CD8-positive, alpha-beta memory T cell (primary cell): ENCODE measurements at regions not wholly inside any gene's neighbourhood (a gene's known extent, or its start where the extent isn't known, plus 50 kb on each side); places are given as distances from the start of the nearest gene placed in this dataset.

Experiments used
- CTCF ChIA-PET: fragments of 350-600 bp; sonication (Branson Sonifier 250); formaldehyde crosslinking; loops from one replicate; lab custom pipeline; 2021; ENCODE audit warnings: antibody characterized with exemption; lab: Charles Lee
- POLR2A ChIA-PET: fragments of 350-600 bp; sonication (Branson Sonifier 250); formaldehyde crosslinking; loops from one replicate; lab custom pipeline; 2021; ENCODE audit warnings: antibody characterized with exemption; lab: Charles Lee
- DNase-seq, 5 donors: peaks; one replicate each; pipeline versions ENCODE4 v3.0.0 to v3.0.0-alpha.2; 2020 to 2022; ENCODE audit warnings: mixed read lengths in 1 of 5
- H3K27ac ChIP-seq: one replicate; pipeline ENCODE4 v1.7.0; 2013; ENCODE audit warnings: low read depth, mild to moderate bottlenecking, low read length, moderate library complexity
- H3K27me3 ChIP-seq: 2 replicates; pipeline ENCODE4 v1.7.0; 2013; ENCODE audit warnings: low read length, mild to moderate bottlenecking; ENCODE audit not compliant: insufficient read depth, poor library complexity, severe bottlenecking
- H3K36me3 ChIP-seq: 2 replicates; pipeline ENCODE4 v1.7.0; 2013; ENCODE audit warnings: mild to moderate bottlenecking, low read length, moderate library complexity; ENCODE audit not compliant: insufficient read depth
- H3K4me1 ChIP-seq: 2 replicates; pipeline ENCODE4 v1.7.0; 2013; ENCODE audit warnings: mild to moderate bottlenecking, low read length, moderate library complexity; ENCODE audit not compliant: insufficient read depth
- H3K4me3 ChIP-seq: 2 replicates; pipeline ENCODE4 v1.7.0; 2013; ENCODE audit warnings: mild to moderate bottlenecking, low read length
- H3K9me3 ChIP-seq: 2 replicates; pipeline ENCODE4 v1.7.0; 2013; ENCODE audit warnings: mild to moderate bottlenecking, low read length
- H3K27ac Mint-ChIP-seq, 8 donors: one replicate each; pipeline ENCODE4 v1.8.0; 2020 to 2021; ENCODE audit warnings: mixed read lengths in 8 of 8, mild to moderate bottlenecking in 6 of 8, inconsistent platforms in 3 of 8, moderate library complexity in 3 of 8
- H3K27me3 Mint-ChIP-seq, 2 donors: one replicate each; pipeline ENCODE4 v1.8.0; 2020 to 2021; ENCODE audit warnings: mixed read lengths in 2 of 2, mild to moderate bottlenecking in 1 of 2, moderate library complexity in 1 of 2
- H3K36me3 Mint-ChIP-seq, 3 donors: one replicate each; pipeline ENCODE4 v1.8.0; 2020 to 2021; ENCODE audit warnings: mixed read lengths in 3 of 3, inconsistent platforms in 1 of 3, mild to moderate bottlenecking in 1 of 3
- H3K4me1 Mint-ChIP-seq, 3 donors: one replicate each; pipeline ENCODE4 v1.8.0; 2020 to 2021; ENCODE audit warnings: mixed read lengths in 3 of 3, inconsistent platforms in 1 of 3, mild to moderate bottlenecking in 1 of 3
- H3K4me3 Mint-ChIP-seq, 7 donors: one replicate each; pipeline ENCODE4 v1.8.0; 2020 to 2021; ENCODE audit warnings: mixed read lengths in 7 of 7, mild to moderate bottlenecking in 6 of 7, moderate library complexity in 4 of 7, inconsistent platforms in 2 of 7
- H3K9me3 Mint-ChIP-seq, 5 donors: one replicate each; pipeline ENCODE4 v1.8.0; 2020 to 2022; ENCODE audit warnings: mixed read lengths in 5 of 5, mild to moderate bottlenecking in 3 of 5, moderate library complexity in 2 of 5, inconsistent platforms in 1 of 5

- H3K4me1 ChIP-seq = no peaks in the 10 kb centered on the region
- Mint-ChIP-seq H3K27ac (peak overlapping the region in 1 of 8 donors; percentile 2), H3K36me3 (no peaks in the 10 kb centered on the region), H3K4me1 (no peaks in the 10 kb centered on the region), H3K4me3 (no peak overlapping the region), H3K9me3 (peaks cover 0 to 4% (median 0%) of the 10 kb centered on the region in 5 donors), H3K27me3 (peaks cover 14 to 32% of the 10 kb centered on the region in 2 donors)
- DNase-seq = no peak
- POLR2A ChIA-PET = no interaction called here
- no peak overlapping the region for H3K4me3 ChIP-seq
- H3K9me3 ChIP-seq = no peaks in the 10 kb centered on the region
- H3K27ac ChIP-seq = no peak overlapping the region
- no peaks in the 10 kb centered on the region for H3K36me3 ChIP-seq
- H3K27me3 ChIP-seq = no peaks in the 10 kb centered on the region
- CTCF ChIA-PET = no interaction called here
These were observed 149.3 kb downstream of the ATP23 start for GRCh38 chr12:58090685-58091084.

- H3K36me3 ChIP-seq = no peaks in the 10 kb centered on the region
- H3K9me3 Mint-ChIP-seq = peaks cover 0 to 2% (median 0%) of the 10 kb centered on the region in 5 donors
- no peak overlapping the region for H3K4me3 Mint-ChIP-seq
- H3K4me3 ChIP-seq = no peak overlapping the region
- POLR2A ChIA-PET = no interaction called here
- H3K9me3 ChIP-seq = no peaks in the 10 kb centered on the region
- no peak overlapping the region for H3K27ac ChIP-seq
- H3K36me3 Mint-ChIP-seq = no peaks in the 10 kb centered on the region
- no peaks in the 10 kb centered on the region for H3K27me3 ChIP-seq
- no peaks in the 10 kb centered on the region for H3K4me1 Mint-ChIP-seq
- no peaks in the 10 kb centered on the region for H3K4me1 ChIP-seq
- DNase-seq = no peak
- CTCF ChIA-PET = no interaction called here
- no peak overlapping the region for H3K27ac Mint-ChIP-seq
- H3K27me3 Mint-ChIP-seq = peaks cover 9 to 22% of the 10 kb centered on the region in 2 donors
These were observed 153.6 kb downstream of the ATP23 start for GRCh38 chr12:58095002-58095401.

GRCh38 chr12:58097741-58098140 is 156.4 kb downstream of the ATP23 start:
- Histone ChIP-seq H3K4me3 (no peak overlapping the region), H3K36me3 (no peaks in the 10 kb centered on the region), H3K27me3 (no peaks in the 10 kb centered on the region), H3K4me1 (no peaks in the 10 kb centered on the region), H3K27ac (no peak overlapping the region), H3K9me3 (no peaks in the 10 kb centered on the region)
- H3K27ac Mint-ChIP-seq = no peak overlapping the region
- DNase-seq = no peak
- no peaks in the 10 kb centered on the region for H3K36me3 Mint-ChIP-seq
- ChIA-PET CTCF (no interaction called here), POLR2A (no interaction called here)
- no peak overlapping the region for H3K4me3 Mint-ChIP-seq
- H3K4me1 Mint-ChIP-seq = no peaks in the 10 kb centered on the region
- H3K27me3 Mint-ChIP-seq = peaks cover 16 to 21% of the 10 kb centered on the region in 2 donors
- peaks cover 0 to 5% (median 3%) of the 10 kb centered on the region in 5 donors for H3K9me3 Mint-ChIP-seq

- Histone ChIP-seq H3K36me3 (no peaks in the 10 kb centered on the region), H3K27me3 (no peaks in the 10 kb centered on the region), H3K4me3 (no peak overlapping the region), H3K4me1 (no peaks in the 10 kb centered on the region), H3K9me3 (no peaks in the 10 kb centered on the region), H3K27ac (no peak overlapping the region)
- POLR2A ChIA-PET = no interaction called here
- CTCF ChIA-PET = no interaction called here
- Mint-ChIP-seq H3K4me1 (no peaks in the 10 kb centered on the region), H3K9me3 (peaks cover 0 to 5% (median 3%) of the 10 kb centered on the region in 5 donors), H3K27ac (no peak overlapping the region), H3K36me3 (no peaks in the 10 kb centered on the region), H3K27me3 (peaks cover 16 to 18% of the 10 kb centered on the region in 2 donors), H3K4me3 (no peak overlapping the region)
- DNase-seq = no peak
These were observed 158.1 kb downstream of the ATP23 start for GRCh38 chr12:58099476-58099875.

GRCh38 chr12:58104351-58104755 is 163.0 kb downstream of the ATP23 start:
- DNase-seq = no peak
- no peak overlapping the region for H3K4me3 Mint-ChIP-seq
- H3K4me1 Mint-ChIP-seq = no peaks in the 10 kb centered on the region
- no peaks in the 10 kb centered on the region for H3K9me3 ChIP-seq
- CTCF ChIA-PET = no interaction called here
- peaks cover 0 to 5% (median 3%) of the 10 kb centered on the region in 5 donors for H3K9me3 Mint-ChIP-seq
- no peaks in the 10 kb centered on the region for H3K27me3 ChIP-seq
- no peak overlapping the region for H3K27ac ChIP-seq
- no peaks in the 10 kb centered on the region for H3K4me1 ChIP-seq
- H3K27ac Mint-ChIP-seq = no peak overlapping the region
- POLR2A ChIA-PET = no interaction called here
- H3K4me3 ChIP-seq = no peak overlapping the region
- H3K36me3 Mint-ChIP-seq = no peaks in the 10 kb centered on the region
- no peaks in the 10 kb centered on the region for H3K36me3 ChIP-seq
- H3K27me3 Mint-ChIP-seq = peaks cover 11 to 12% of the 10 kb centered on the region in 2 donors

DNA sequence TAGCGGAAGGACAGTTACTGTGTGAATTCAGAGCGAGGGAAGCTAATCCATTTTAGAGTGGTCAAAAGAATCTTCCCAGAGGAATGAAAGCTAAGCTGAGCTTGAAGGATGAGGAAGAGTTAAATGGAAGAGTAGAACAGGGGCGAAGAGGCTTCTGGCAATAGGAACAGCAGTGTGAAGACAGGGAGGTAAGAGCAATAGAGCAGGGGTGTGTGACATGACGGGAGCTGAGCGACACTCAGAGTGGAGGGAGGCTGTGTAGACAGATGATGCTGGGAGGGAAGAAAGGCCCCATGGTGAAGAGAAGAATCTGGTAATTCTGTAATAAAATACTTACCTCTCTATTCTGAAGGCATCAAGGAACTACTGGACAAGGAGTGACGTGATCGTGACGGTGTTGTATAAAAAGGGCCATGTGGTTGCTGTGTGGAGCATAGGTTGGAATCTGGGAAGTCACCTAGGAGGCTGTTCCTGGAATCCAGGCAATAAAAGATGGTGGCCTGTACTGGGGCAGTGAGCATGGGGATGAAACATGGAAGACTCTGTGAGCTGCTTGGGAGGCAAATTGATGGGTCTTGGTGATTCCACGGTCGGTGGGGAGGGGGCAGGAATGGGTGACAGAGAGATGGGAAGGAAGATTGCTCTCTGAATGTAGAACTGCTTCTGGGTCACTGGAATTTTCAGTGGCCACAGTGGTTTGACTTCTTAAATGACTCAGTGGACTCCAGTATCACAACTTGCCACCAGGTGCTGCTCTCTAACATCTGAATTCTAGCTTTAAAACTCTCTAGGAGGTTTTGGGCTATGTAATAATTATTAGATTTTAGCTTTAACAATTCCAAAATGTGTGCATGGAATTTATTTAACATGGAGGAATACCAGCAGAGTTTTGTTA is 164.1 kb downstream of the ATP23 start:
- Histone ChIP-seq H3K36me3 (no peaks in the 10 kb centered on the region), H3K27ac (no peak overlapping the region), H3K4me3 (no peak overlapping the region), H3K4me1 (no peaks in the 10 kb centered on the region), H3K9me3 (no peaks in the 10 kb centered on the region), H3K27me3 (no peaks in the 10 kb centered on the region)
- no peak for DNase-seq
- Mint-ChIP-seq H3K27ac (no peak overlapping the region), H3K4me1 (no peaks in the 10 kb centered on the region), H3K36me3 (no peaks in the 10 kb centered on the region), H3K4me3 (no peak overlapping the region), H3K9me3 (peaks cover 0 to 5% (median 4%) of the 10 kb centered on the region in 5 donors), H3K27me3 (peaks cover 10 to 11% of the 10 kb centered on the region in 2 donors)
- ChIA-PET CTCF (no interaction called here), POLR2A (no interaction called here)

DNA sequence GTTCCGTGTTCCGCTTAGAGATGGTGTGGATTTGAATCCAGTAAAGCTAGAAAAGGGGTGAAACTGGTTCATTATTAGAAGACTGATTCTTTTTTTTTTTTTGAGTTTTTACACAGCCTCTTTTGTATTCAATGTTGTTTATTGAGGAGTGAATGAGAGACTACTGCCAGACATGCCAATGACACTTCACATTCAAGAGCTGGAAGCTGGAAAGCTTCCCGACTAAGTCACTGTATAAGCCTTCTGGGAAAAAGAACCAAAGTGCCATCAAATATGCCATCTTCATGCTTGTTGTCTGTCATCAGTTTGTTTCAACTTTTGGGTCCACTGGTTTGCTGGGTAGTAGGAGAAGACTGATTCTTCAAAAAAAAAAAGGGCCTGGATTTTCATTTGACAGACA is 164.8 kb downstream of the ATP23 start:
- POLR2A ChIA-PET = no interaction called here
- H3K27ac Mint-ChIP-seq = no peak overlapping the region
- CTCF ChIA-PET = no interaction called here
- H3K9me3 Mint-ChIP-seq = peaks cover 0 to 5% (median 4%) of the 10 kb centered on the region in 5 donors
- DNase-seq = no peak
- H3K27me3 ChIP-seq = no peaks in the 10 kb centered on the region
- H3K27me3 Mint-ChIP-seq = peaks cover 9 to 10% of the 10 kb centered on the region in 2 donors
- H3K36me3 Mint-ChIP-seq = no peaks in the 10 kb centered on the region
- H3K4me3 Mint-ChIP-seq = no peak overlapping the region
- no peaks in the 10 kb centered on the region for H3K4me1 ChIP-seq
- H3K9me3 ChIP-seq = no peaks in the 10 kb centered on the region
- H3K4me3 ChIP-seq = no peak overlapping the region
- H3K36me3 ChIP-seq = no peaks in the 10 kb centered on the region
- H3K4me1 Mint-ChIP-seq = no peaks in the 10 kb centered on the region
- H3K27ac ChIP-seq = no peak overlapping the region

DNA sequence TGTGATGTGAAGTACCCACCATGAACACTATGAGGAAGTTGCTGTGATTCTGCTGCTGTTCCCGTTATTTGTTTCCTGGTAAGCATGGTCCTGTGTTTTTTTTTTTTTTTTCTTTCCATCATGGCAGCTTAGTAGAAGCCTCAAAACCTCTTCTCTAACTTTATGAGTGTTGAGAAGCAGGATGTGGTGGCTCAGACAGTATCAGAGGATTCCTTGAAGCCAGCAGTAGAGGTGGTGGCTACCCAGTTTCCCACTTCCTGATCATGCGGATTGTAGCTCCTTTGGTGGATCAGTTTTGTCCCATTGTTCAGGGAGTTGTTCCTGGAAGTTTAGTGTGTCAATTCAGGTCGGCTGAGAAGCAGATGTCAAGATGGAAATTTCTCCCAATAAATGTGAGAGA is 175.8 kb downstream of the ATP23 start:
- Histone ChIP-seq H3K36me3 (no peaks in the 10 kb centered on the region), H3K9me3 (no peaks in the 10 kb centered on the region), H3K4me3 (no peak overlapping the region), H3K27ac (no peak overlapping the region), H3K4me1 (no peaks in the 10 kb centered on the region), H3K27me3 (no peaks in the 10 kb centered on the region)
- H3K27ac Mint-ChIP-seq = no peak overlapping the region
- ChIA-PET CTCF (no interaction called here), POLR2A (no interaction called here)
- peaks cover 2 to 39% of the 10 kb centered on the region in 2 donors for H3K27me3 Mint-ChIP-seq
- H3K4me1 Mint-ChIP-seq = no peaks in the 10 kb centered on the region
- H3K36me3 Mint-ChIP-seq = no peaks in the 10 kb centered on the region
- H3K4me3 Mint-ChIP-seq = no peak overlapping the region
- DNase-seq = no peak
- peaks cover 0 to 9% (median 3%) of the 10 kb centered on the region in 5 donors for H3K9me3 Mint-ChIP-seq
